SK-N-SH (cell line): ENCODE measurements at regions not wholly inside any gene's neighbourhood (a gene's known extent, or its start where the extent isn't known, plus 50 kb on each side); places are given as distances from the start of the nearest gene placed in this dataset.

Experiments used
- CTCF ChIA-PET: fragments of 300-600, 350-600 bp; formaldehyde crosslinking; extraction: SDS; loops from one replicate; lab custom pipeline; 2021; lab: Yijun Ruan, JAX
- POLR2A ChIA-PET: fragments of 350-600 bp; sonication (Branson Sonifier 250); formaldehyde crosslinking; extraction: SDS; loops from one replicate; lab custom pipeline; 2020; ENCODE audit warnings: antibody characterized with exemption, inconsistent platforms; lab: Yijun Ruan, JAX
- DNase-seq: peaks from one replicate; pipeline ENCODE4 v3.0.0; 2012
- H2AFZ ChIP-seq: fragments of 200-600 bp; sonication (generic); 2 replicates; pipeline ENCODE4 v1.8.1; 2016; ENCODE audit warnings: antibody characterized with exemption, mild to moderate bottlenecking, low read depth
- H3F3A ChIP-seq: fragments of 200-600 bp; sonication (generic); replicated peaks from 2 replicates; pipeline ENCODE3; 2016; ENCODE audit warnings: antibody characterized with exemption, mild to moderate bottlenecking; ENCODE audit not compliant: insufficient read depth
- H3K27ac ChIP-seq, 2 experiments: fragments of 200-500 bp in 1 of 2; fragments of 200-600 bp in 1 of 2; sonication (Bioruptor generic) in 1 of 2; sonication (generic), shearing (Covaris generic) in 1 of 2; 2 replicates each; pipeline versions ENCODE4 v1.5.1 to v1.6.1; 2014 to 2016; ENCODE audit warnings: low read depth in 2 of 2, inconsistent platforms in 1 of 2, low read length in 1 of 2, mild to moderate bottlenecking in 1 of 2, mixed read lengths in 1 of 2
- H3K27me3 ChIP-seq: fragments of 200-600 bp; sonication (generic), shearing (Covaris generic); 2 replicates; pipeline ENCODE4 v1.6.1; 2016; ENCODE audit warnings: mixed run types; ENCODE audit not compliant: insufficient read depth
- H3K36me3 ChIP-seq, 2 experiments: fragments of 200-500 bp in 1 of 2; fragments of 200-600 bp in 1 of 2; sonication (Bioruptor generic) in 1 of 2; sonication (generic) in 1 of 2; replicated peaks in 1 of 2; 2 replicates each; pipeline versions ENCODE3 to v1.5.1; 2014 to 2016; ENCODE audit warnings: low read length in 1 of 2, mild to moderate bottlenecking in 1 of 2; ENCODE audit not compliant: insufficient read depth in 2 of 2, control insufficient read depth in 1 of 2
- H3K4me1 ChIP-seq, 2 experiments: fragments of 200-500 bp in 1 of 2; fragments of 200-600 bp in 1 of 2; sonication (Bioruptor generic) in 1 of 2; sonication (generic), shearing (Covaris generic) in 1 of 2; 2 replicates each; pipeline versions ENCODE4 v1.5.1 to v1.6.1; 2014 to 2016; ENCODE audit warnings: low read depth in 1 of 2, low read length in 1 of 2, mixed run types in 1 of 2; ENCODE audit not compliant: insufficient read depth in 2 of 2, control insufficient read depth in 1 of 2
- H3K4me2 ChIP-seq: fragments of 200-600 bp; sonication (generic), shearing (Covaris generic); 2 replicates; pipeline ENCODE4 v1.6.1; 2017; ENCODE audit warnings: mixed run types
- H3K4me3 ChIP-seq, 2 experiments: fragments of 200-500 bp in 1 of 2; fragments of 200-600 bp in 1 of 2; sonication (Bioruptor generic) in 1 of 2; sonication (generic), shearing (Covaris generic) in 1 of 2; 2 replicates each; pipeline versions ENCODE4 v1.5.1 to v1.8.1; 2014 to 2016; ENCODE audit warnings: low read depth in 2 of 2, inconsistent platforms in 1 of 2, low read length in 1 of 2, mild to moderate bottlenecking in 1 of 2, mixed read lengths in 1 of 2, moderate library complexity in 1 of 2
- H3K79me2 ChIP-seq: fragments of 200-600 bp; sonication (generic); 2 replicates; pipeline ENCODE4 v1.8.1; 2017; ENCODE audit warnings: mild to moderate bottlenecking; ENCODE audit not compliant: insufficient read depth
- H3K9ac ChIP-seq: fragments of 200-600 bp; sonication (generic); 2 replicates; pipeline ENCODE4 v1.6.1; 2017; ENCODE audit warnings: mixed run types
- H3K9me2 ChIP-seq: fragments of 200-600 bp; sonication (generic); 2 replicates; pipeline ENCODE4 v1.6.1; 2017; ENCODE audit warnings: mixed run types
- H3K9me3 ChIP-seq: fragments of 200-600 bp; sonication (generic); 2 replicates; pipeline ENCODE4 v1.6.1; 2017; ENCODE audit warnings: mixed run types, mild to moderate bottlenecking, moderate library complexity
- H4K20me1 ChIP-seq: fragments of 200-600 bp; sonication (generic); 2 replicates; pipeline ENCODE4 v1.6.1; 2017; ENCODE audit warnings: mild to moderate bottlenecking, mixed run types; ENCODE audit not compliant: insufficient read depth
- CTCF ChIP-seq: fragments of 200-600 bp; sonication (generic); IDR thresholded peaks from 2 replicates; pipeline ENCODE4 v1.6.1; 2017; ENCODE audit warnings: antibody characterized with exemption, mild to moderate bottlenecking, moderate library complexity
- FOSL2 ChIP-seq: IDR thresholded peaks from 2 replicates; pipeline ENCODE4 v1.4.0; 2012; ENCODE audit warnings: low read depth, mild to moderate bottlenecking, moderate library complexity, borderline replicate concordance
- FOXJ3 ChIP-seq: sonication (generic); formaldehyde crosslinking; IDR thresholded peaks from 2 replicates; pipeline ENCODE4 v1.5.1; 2020; ENCODE audit warnings: mild to moderate bottlenecking, missing genetic modification reagents
- GABPA ChIP-seq: IDR thresholded peaks from 2 replicates; pipeline ENCODE4 v1.4.0; 2012; ENCODE audit warnings: low read depth, mild to moderate bottlenecking
- GATA2 ChIP-seq: sonication (generic); formaldehyde crosslinking; IDR thresholded peaks from 2 replicates; pipeline ENCODE4 v1.5.0; 2020; ENCODE audit warnings: mild to moderate bottlenecking, missing genetic modification reagents
- MEF2A ChIP-seq: IDR thresholded peaks from 2 replicates; pipeline ENCODE4 v1.4.0; 2012; ENCODE audit warnings: low read depth, borderline replicate concordance
- NRF1 ChIP-seq: IDR thresholded peaks from 2 replicates; pipeline ENCODE4 v1.6.1; 2012; ENCODE audit warnings: low read depth, mild to moderate bottlenecking, low read length
- POLR2AphosphoS5 ChIP-seq: IDR thresholded peaks from 2 replicates; pipeline ENCODE4 v1.6.1; 2012; ENCODE audit warnings: low read depth, low read length
- RAD21 ChIP-seq: IDR thresholded peaks from 2 replicates; pipeline ENCODE4 v1.6.1; 2012; ENCODE audit warnings: mild to moderate bottlenecking, low read length
- RFX5 ChIP-seq: IDR thresholded peaks from 2 replicates; pipeline ENCODE4 v1.6.1; 2012; ENCODE audit warnings: mild to moderate bottlenecking, improper control_type of control experiment, low read length
- SIN3A ChIP-seq: IDR thresholded peaks from 2 replicates; pipeline ENCODE4 v1.6.1; 2012; ENCODE audit warnings: low read depth, mild to moderate bottlenecking, low read length, moderate library complexity, borderline replicate concordance
- SMC3 ChIP-seq: IDR thresholded peaks from 2 replicates; pipeline ENCODE4 v1.6.1; 2012; ENCODE audit warnings: low read depth, low read length, improper control_type of control experiment
- TAF1 ChIP-seq: IDR thresholded peaks from 2 replicates; pipeline ENCODE4 v1.6.1; 2012; ENCODE audit warnings: low read depth, mild to moderate bottlenecking, low read length, moderate library complexity, borderline replicate concordance
- TCF12 ChIP-seq: IDR thresholded peaks from 2 replicates; pipeline ENCODE4 v1.4.0; 2012
- TEAD4 ChIP-seq: IDR thresholded peaks from 2 replicates; pipeline ENCODE4 v1.4.0; 2012; ENCODE audit warnings: mild to moderate bottlenecking, borderline replicate concordance; ENCODE audit not compliant: insufficient read depth
- ZBTB33 ChIP-seq: IDR thresholded peaks from 2 replicates; pipeline ENCODE4 v1.4.0; 2012; ENCODE audit warnings: low read depth, borderline replicate concordance
- WGBS: methylation state at CpG from one replicate; pipeline ENCODE4 v1.1.6; 2017; ENCODE audit warnings: low lambda C conversion rate; 5-methylcytosine and 5-hydroxymethylcytosine counted together
- TF ChIP-seq, protein P1 (sequence below): fragments of 150-350 bp; IDR thresholded peaks from 2 replicates; pipeline ENCODE4 v1.6.1; 2016; ENCODE audit warnings: mild to moderate bottlenecking, low read depth, low read length
- TF ChIP-seq, protein P2 (sequence below): IDR thresholded peaks from 2 replicates; pipeline ENCODE4; 2012
- TF ChIP-seq, protein P3 (sequence below): IDR thresholded peaks from 2 replicates; pipeline ENCODE4 v1.4.0; 2012; ENCODE audit warnings: low read depth
- TF ChIP-seq, protein P4 (sequence below): fragments of 150-350 bp; IDR thresholded peaks from 2 replicates; pipeline ENCODE4 v1.6.1; 2017; ENCODE audit warnings: antibody characterized with exemption, low read length, low read depth, borderline replicate concordance

DNA sequence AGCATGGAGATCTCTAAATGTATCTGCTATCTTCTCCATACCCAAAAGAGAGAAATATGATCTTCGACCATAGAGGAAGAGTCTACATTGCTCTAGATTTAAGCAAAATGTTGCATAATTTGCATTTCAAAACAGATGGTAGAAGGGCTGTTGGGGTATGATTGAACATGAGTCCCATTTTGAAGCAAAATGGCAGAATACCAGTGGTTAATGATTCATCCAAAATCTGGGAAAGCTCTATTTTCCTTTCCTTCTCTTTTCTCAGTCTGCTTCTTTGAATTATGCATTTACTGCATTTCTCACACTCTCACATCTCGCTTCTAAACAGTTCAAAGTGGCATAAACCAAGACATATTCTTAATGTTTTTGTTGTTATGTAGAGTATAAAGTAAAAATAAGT lies 178.5 kb downstream of the MACC1 start:
- Histone ChIP-seq H3K36me3 (no peaks in the 10 kb centered on the region), H3K9me3 (no peaks in the 10 kb centered on the region), H3K27ac (no peak overlapping the region), H3K9me2 (no peaks in the 10 kb centered on the region), H4K20me1 (no peaks in the 10 kb centered on the region), H3K79me2 (no peaks in the 10 kb centered on the region), H2AFZ (no peak overlapping the region), H3K27me3 (no peaks in the 10 kb centered on the region), H3K4me3 (no peak overlapping the region), H3K4me1 (no peaks in the 10 kb centered on the region), H3F3A (no peaks in the 10 kb centered on the region), H3K9ac (no peak overlapping the region), H3K4me2 (no peak overlapping the region)
- WGBS = 11% methylated on average over 2 of the region's 2 CpGs
- POLR2A ChIA-PET = no interaction called here
- TF ChIP-seq, protein P1, sequence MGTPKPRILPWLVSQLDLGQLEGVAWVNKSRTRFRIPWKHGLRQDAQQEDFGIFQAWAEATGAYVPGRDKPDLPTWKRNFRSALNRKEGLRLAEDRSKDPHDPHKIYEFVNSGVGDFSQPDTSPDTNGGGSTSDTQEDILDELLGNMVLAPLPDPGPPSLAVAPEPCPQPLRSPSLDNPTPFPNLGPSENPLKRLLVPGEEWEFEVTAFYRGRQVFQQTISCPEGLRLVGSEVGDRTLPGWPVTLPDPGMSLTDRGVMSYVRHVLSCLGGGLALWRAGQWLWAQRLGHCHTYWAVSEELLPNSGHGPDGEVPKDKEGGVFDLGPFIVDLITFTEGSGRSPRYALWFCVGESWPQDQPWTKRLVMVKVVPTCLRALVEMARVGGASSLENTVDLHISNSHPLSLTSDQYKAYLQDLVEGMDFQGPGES = no peak
- TF ChIP-seq RFX5 (no peak), GATA2 (no peak), SIN3A (no peak), MEF2A (no peak), POLR2AphosphoS5 (no peak), TAF1 (no peak), RAD21 (no peak), TCF12 (no peak), FOSL2 (no peak), TEAD4 (no peak), ZBTB33 (no peak), GABPA (no peak), FOXJ3 (no peak), NRF1 (no peak), SMC3 (no peak), CTCF (no peak)
- TF ChIP-seq, protein P2, sequence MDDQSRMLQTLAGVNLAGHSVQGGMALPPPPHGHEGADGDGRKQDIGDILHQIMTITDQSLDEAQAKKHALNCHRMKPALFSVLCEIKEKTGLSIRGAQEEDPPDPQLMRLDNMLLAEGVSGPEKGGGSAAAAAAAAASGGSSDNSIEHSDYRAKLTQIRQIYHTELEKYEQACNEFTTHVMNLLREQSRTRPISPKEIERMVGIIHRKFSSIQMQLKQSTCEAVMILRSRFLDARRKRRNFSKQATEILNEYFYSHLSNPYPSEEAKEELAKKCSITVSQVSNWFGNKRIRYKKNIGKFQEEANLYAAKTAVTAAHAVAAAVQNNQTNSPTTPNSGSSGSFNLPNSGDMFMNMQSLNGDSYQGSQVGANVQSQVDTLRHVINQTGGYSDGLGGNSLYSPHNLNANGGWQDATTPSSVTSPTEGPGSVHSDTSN = no peak
- TF ChIP-seq, protein P3, sequence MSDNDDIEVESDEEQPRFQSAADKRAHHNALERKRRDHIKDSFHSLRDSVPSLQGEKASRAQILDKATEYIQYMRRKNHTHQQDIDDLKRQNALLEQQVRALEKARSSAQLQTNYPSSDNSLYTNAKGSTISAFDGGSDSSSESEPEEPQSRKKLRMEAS = no peak
- TF ChIP-seq, protein P4, sequence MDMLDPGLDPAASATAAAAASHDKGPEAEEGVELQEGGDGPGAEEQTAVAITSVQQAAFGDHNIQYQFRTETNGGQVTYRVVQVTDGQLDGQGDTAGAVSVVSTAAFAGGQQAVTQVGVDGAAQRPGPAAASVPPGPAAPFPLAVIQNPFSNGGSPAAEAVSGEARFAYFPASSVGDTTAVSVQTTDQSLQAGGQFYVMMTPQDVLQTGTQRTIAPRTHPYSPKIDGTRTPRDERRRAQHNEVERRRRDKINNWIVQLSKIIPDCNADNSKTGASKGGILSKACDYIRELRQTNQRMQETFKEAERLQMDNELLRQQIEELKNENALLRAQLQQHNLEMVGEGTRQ = no peak
- CTCF ChIA-PET = no interaction called here
- DNase-seq = no peak
